DOHH2 (cell line): ENCODE measurements at regions not wholly inside any gene's neighbourhood (a gene's known extent, or its start where the extent isn't known, plus 50 kb on each side); places are given as distances from the start of the nearest gene placed in this dataset.

Experiments used
- H3F3A ChIP-seq: fragments of 200-600 bp; sonication (generic), shearing (Covaris generic); 2 replicates; pipeline ENCODE4 v1.6.0; 2016; ENCODE audit warnings: antibody characterized with exemption, mild to moderate bottlenecking; ENCODE audit not compliant: control insufficient read depth, insufficient read depth
- H3K27ac ChIP-seq: fragments of 200-600 bp; sonication (generic); 2 replicates; pipeline ENCODE4 v1.5.1; 2014; ENCODE audit warnings: low read depth, mild to moderate bottlenecking, low read length, moderate library complexity
- H3K27me3 ChIP-seq: fragments of 200-600 bp; sonication (generic); 2 replicates; pipeline ENCODE4 v1.6.1; 2014; ENCODE audit warnings: mild to moderate bottlenecking, low read length, mixed read lengths; ENCODE audit not compliant: control insufficient read depth
- H3K36me3 ChIP-seq: fragments of 200-600 bp; sonication (generic); 2 replicates; pipeline ENCODE4 v1.6.1; 2014; ENCODE audit warnings: mild to moderate bottlenecking, low read length, moderate library complexity, mixed read lengths; ENCODE audit not compliant: control insufficient read depth
- H3K4me1 ChIP-seq: fragments of 200-600 bp; sonication (generic); 2 replicates; pipeline ENCODE4 v1.6.1; 2014; ENCODE audit warnings: mild to moderate bottlenecking, low read length, mixed read lengths; ENCODE audit not compliant: control insufficient read depth
- H3K4me2 ChIP-seq: fragments of 200-600 bp; sonication (generic); 2 replicates; pipeline ENCODE4 v1.6.0; 2014; ENCODE audit warnings: mild to moderate bottlenecking, low read length, moderate library complexity
- H3K4me3 ChIP-seq: fragments of 200-600 bp; sonication (generic); 2 replicates; pipeline ENCODE4 v1.5.1; 2014; ENCODE audit warnings: mild to moderate bottlenecking, low read length, mixed read lengths
- H3K79me2 ChIP-seq: fragments of 200-600 bp; sonication (generic); 2 replicates; pipeline ENCODE4 v1.6.1; 2014; ENCODE audit warnings: mild to moderate bottlenecking, low read length, mixed read lengths; ENCODE audit not compliant: control insufficient read depth
- H3K9me2 ChIP-seq: fragments of 200-600 bp; sonication (generic); replicated peaks from 2 replicates; pipeline ENCODE4 v1.6.1; 2014; ENCODE audit warnings: mild to moderate bottlenecking, low read length, mixed read lengths; ENCODE audit not compliant: control insufficient read depth
- H3K9me3 ChIP-seq: fragments of 200-600 bp; sonication (generic); 2 replicates; pipeline ENCODE4 v1.6.1; 2014; ENCODE audit warnings: antibody characterized with exemption, low read length, mixed read lengths; ENCODE audit not compliant: control insufficient read depth, insufficient read depth
- H4K20me1 ChIP-seq: fragments of 200-600 bp; sonication (generic); 2 replicates; pipeline ENCODE4 v1.6.0; 2014; ENCODE audit warnings: low read depth, mild to moderate bottlenecking, antibody characterized with exemption, low read length, moderate library complexity; ENCODE audit not compliant: control insufficient read depth, insufficient read depth
- CTCF ChIP-seq: fragments of 200-600 bp; sonication (generic); IDR thresholded peaks from one replicate; pipeline ENCODE4 v1.5.1; 2014; ENCODE audit warnings: antibody characterized with exemption, mild to moderate bottlenecking, low read depth, low read length; ENCODE audit not compliant: poor library complexity, severe bottlenecking
- EZH2phosphoT487 ChIP-seq: fragments of 200-600 bp; sonication (generic); IDR thresholded peaks from 2 replicates; pipeline ENCODE4 v1.6.1; 2017; ENCODE audit warnings: borderline replicate concordance, mild to moderate bottlenecking, antibody characterized with exemption, low read length, moderate library complexity, mixed read lengths

GRCh38 chr12:126033751-126034150 lies 968.5 kb downstream of the AACS start:
- Histone ChIP-seq H3K27ac (no peak overlapping the region), H4K20me1 (no peaks in the 10 kb centered on the region), H3K79me2 (no peaks in the 10 kb centered on the region), H3K4me2 (no peak overlapping the region), H3K9me3 (no peaks in the 10 kb centered on the region), H3K4me1 (no peaks in the 10 kb centered on the region), H3K9me2 (no peaks in the 10 kb centered on the region), H3K27me3 (no peaks in the 10 kb centered on the region), H3K4me3 (no peak overlapping the region), H3F3A (no peaks in the 10 kb centered on the region), H3K36me3 (no peaks in the 10 kb centered on the region)
- TF ChIP-seq EZH2phosphoT487 (no peak), CTCF (no peak)

GRCh38 chr12:126036348-126036747 lies 971.1 kb downstream of the AACS start:
- H3K27ac ChIP-seq = no peak overlapping the region
- no peaks in the 10 kb centered on the region for H3K36me3 ChIP-seq
- no peak overlapping the region for H3K4me3 ChIP-seq
- H3F3A ChIP-seq = no peaks in the 10 kb centered on the region
- TF ChIP-seq EZH2phosphoT487 (no peak), CTCF (no peak)
- H3K4me2 ChIP-seq = no peak overlapping the region
- no peaks in the 10 kb centered on the region for H3K9me2 ChIP-seq
- no peaks in the 10 kb centered on the region for H3K4me1 ChIP-seq
- H3K79me2 ChIP-seq = no peaks in the 10 kb centered on the region
- H3K9me3 ChIP-seq = no peaks in the 10 kb centered on the region
- no peaks in the 10 kb centered on the region for H3K27me3 ChIP-seq
- no peaks in the 10 kb centered on the region for H4K20me1 ChIP-seq

GRCh38 chr12:126038434-126038833 lies 973.2 kb downstream of the AACS start:
- H3K27ac ChIP-seq = no peak overlapping the region
- H3K4me3 ChIP-seq = no peak overlapping the region
- TF ChIP-seq EZH2phosphoT487 (no peak), CTCF (no peak)
- no peaks in the 10 kb centered on the region for H3K79me2 ChIP-seq
- no peaks in the 10 kb centered on the region for H3K4me1 ChIP-seq
- no peaks in the 10 kb centered on the region for H3K9me2 ChIP-seq
- no peak overlapping the region for H3K4me2 ChIP-seq
- no peaks in the 10 kb centered on the region for H4K20me1 ChIP-seq
- H3K36me3 ChIP-seq = no peaks in the 10 kb centered on the region
- H3F3A ChIP-seq = no peaks in the 10 kb centered on the region
- no peaks in the 10 kb centered on the region for H3K27me3 ChIP-seq
- peaks cover 2% of the 10 kb centered on the region; the same call in 1 of the 2 replicates for H3K9me3 ChIP-seq

- no peaks in the 10 kb centered on the region for H3K4me1 ChIP-seq
- no peak overlapping the region for H3K27ac ChIP-seq
- H3K9me2 ChIP-seq = no peaks in the 10 kb centered on the region
- no peak for TF ChIP-seq CTCF
- TF ChIP-seq EZH2phosphoT487 = no peak
- no peaks in the 10 kb centered on the region for H3F3A ChIP-seq
- H3K79me2 ChIP-seq = no peaks in the 10 kb centered on the region
- no peak overlapping the region for H3K4me2 ChIP-seq
- no peaks in the 10 kb centered on the region for H4K20me1 ChIP-seq
- H3K9me3 ChIP-seq = peaks cover 2% of the 10 kb centered on the region; the same call in 1 of the 2 replicates
- no peak overlapping the region for H3K4me3 ChIP-seq
- no peaks in the 10 kb centered on the region for H3K36me3 ChIP-seq
- H3K27me3 ChIP-seq = no peaks in the 10 kb centered on the region
Observed at GRCh38 chr12:126040307-126040706, 975.1 kb downstream of the AACS start.
